Stimulated activated CD8-positive, alpha-beta memory T cell treated with anti-CD3 and anti-CD28 coated beads, Interleukin-12 subunit alpha, Interleukin-12 subunit beta, amount 100 ng/mL, for 1 hour (primary cell): ENCODE measurements at regions not wholly inside any gene's neighbourhood (a gene's known extent, or its start where the extent isn't known, plus 50 kb on each side); places are given as distances from the start of the nearest gene placed in this dataset.

ENCODE experiments used
- DNase-seq: peaks from one replicate; pipeline ENCODE4 v3.0.0-alpha.2; 2020; ENCODE audit warnings: low read depth

DNA sequence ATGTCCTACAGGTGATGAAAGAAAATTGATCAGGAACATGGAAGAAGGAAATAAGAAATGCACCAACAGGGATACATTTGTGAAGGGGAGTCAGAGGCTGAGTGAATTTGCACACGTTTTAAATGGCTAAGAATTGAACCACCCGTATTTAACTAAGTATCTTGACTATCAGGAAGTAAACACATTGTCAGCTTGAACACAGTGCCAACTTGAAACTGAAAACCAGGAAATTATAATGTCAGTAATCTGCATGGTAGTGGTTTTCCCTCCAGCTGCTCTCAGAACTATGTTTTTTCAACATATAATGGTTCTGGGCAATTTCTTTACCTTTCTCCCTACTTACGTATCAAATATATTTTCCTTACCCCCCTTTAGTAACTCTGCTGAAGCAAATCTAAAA, 366.5 kb upstream of the POU3F2 start:
- no peak for DNase-seq

DNA sequence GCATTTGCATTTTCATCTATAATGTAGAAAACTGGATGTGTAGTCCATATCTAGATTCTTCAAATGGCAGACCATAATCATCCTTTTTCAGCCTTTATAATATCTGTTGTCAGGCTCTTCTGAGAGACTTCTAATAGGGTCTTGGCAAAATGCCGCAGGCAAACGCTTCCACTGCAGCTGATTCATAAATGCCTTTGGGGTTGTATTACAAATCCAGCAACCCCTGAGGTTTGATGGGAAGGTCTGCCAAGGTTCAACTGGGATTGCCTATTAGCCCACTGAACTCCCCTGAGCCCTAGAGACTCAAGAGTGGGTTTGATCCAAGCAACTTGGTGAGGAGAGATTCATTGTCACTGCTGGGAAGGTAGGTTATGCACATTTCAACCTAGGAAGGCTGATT, 365.2 kb upstream of the POU3F2 start:
- no peak for DNase-seq

DNA sequence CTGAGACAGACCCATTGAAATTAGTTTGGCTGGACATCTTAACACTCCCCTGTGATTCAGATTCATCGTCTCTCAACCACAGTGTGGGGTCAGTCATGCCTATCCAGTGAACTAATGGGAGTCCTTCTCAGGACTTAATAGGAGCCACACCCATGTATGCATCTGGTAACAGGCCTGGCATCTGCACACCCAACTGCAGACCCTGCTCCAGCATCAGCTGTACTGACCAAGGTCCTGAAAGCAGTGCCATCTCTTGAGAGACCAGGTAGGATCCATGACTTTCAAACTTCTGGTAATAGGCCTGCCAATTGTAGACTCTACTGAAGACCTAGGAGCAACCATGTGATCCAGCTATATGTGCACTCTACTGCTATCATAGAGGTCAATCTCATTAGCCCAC, 363.6 kb upstream of the POU3F2 start:
- no peak for DNase-seq

DNA sequence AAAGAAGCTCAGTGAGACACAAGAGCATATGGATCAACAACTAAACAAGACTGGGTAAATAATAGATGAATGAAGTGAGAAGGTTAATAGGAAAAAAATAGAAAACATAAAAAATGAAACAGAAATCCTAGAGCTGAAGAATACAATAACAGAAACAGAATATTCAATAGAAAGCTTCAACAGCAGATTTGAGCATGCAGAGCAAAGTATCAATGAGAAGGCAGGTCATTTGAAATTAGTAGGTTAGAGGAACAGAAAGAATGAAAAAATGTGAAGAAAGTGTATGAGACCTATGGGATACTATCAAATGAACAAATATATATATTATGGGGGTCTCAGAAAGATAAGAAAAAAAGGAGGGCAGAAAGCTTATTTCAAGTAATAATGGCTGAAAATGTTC, 362.9 kb upstream of the POU3F2 start:
- DNase-seq = no peak

DNA sequence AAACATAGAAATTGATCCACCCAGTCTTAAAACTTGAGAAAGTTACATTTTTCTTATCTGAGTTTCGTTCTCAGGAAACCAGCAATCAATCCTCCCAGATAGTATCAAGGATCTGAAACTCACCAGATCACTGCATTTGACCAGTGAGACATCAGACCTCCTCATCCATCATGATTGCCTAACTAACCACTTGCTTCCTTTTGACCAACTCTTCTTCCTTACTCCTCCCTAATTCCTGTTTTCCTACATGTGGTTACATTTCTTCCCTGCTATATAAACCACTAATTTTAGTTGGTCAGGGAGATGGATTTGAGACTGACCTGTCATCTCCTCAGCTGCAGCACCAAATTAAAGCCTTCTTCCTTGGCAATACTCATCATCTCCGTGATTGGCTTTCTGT, 357.1 kb upstream of the POU3F2 start:
- DNase-seq = no peak

DNA sequence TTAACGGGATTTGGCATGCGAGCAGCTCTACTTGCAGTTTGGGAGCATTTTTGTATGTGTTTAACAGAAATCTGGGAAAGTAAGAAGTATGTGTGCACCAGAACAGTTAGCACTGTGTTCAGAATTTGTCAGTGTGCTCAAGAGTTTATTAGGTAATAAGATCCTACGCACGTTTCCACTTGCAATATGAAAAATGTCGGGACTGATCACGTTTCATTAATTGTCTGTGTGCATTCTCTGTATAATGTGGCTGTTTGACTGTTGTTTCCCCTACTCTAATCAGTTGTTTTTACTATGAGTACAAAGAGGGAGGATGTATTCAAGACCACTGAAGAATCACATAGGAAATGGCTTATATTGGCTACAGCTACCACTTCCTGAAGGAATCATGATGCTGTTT, 349.7 kb upstream of the POU3F2 start:
- no peak for DNase-seq

DNA sequence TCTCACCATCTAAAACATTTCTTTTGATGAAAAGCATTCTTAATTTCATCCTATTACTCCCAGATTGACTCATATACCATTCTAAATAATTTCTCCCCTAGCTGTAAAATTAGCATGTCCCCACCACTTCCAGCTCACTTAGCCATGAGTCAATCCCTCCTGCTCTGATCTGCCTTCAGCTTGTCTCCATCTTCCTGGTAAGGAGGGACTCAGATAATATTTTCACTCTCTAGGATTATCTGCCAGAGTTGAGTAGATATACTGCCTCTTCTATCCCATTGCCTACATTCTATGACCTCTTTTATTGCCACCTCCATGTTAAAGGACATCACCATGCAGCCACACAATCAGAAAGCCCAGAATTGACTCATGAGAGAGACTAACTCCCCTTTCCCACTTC, 348.8 kb upstream of the POU3F2 start:
- DNase-seq = no peak

DNA sequence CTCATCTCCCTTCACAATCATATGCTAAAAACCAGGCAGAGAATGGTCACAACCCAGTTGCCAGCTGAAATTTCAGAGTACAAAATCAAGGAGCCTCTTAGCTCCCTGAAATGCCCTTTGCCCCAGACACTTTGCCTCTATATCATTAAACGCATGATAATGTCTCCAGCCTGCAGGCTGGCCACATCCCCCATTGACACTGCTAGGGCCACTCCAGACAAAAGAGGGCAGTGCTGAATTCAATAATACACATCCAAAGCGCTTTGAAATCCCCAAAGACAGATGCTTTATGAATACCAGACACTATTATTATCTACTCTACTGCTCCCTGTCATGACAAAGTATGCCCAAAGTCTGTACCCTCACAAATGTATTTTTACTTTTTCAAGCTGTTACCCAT, 348.3 kb upstream of the POU3F2 start:
- no peak for DNase-seq

DNA sequence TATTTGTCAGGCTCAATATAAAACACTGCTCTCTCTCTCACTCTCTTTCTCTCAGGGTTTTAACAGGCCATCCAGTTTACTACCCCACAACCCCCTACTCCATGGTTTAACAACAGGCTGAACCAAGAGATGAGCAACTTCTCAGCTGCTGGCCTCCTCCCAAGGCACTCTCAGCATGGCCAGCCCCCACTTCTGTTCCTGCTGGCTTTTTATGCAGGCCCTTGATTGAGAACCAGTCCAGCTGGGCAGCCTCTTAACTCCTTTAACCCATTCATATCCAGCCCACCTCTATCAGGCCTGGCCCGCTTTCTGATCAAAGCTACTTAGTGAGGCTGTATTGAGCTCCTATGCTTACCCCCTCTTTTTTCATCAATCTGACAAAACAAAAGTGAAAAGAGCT, 346.8 kb upstream of the POU3F2 start:
- no peak for DNase-seq

DNA sequence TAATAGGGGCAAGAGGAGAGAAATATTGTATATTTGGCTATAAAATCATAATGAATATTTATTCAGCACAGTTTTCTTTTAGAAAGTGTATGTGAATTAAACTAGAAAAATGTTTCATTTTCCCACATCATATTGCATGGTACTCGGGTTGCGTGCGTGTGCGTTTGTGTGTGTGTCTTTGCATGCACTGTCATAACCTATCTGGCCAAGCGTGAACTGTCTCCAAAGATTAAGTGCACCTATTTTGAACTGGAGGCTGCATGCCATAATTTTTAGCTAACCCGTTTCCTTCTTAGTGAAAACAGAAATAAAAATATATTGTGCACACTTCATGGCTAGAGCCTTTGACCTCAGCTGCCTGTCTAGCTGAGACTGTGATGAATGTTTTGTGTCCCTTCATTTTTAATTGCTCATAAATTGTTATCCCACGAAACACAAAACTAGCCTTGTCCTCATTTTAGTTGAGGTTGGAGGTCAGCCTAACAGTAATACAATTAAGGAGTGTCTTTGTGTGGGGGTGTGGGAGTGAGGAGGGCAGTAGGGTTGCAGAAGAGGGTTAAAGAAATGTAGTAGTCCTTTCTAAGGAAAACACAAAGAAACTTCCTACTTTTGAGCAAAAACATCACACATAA, 336.1 kb upstream of the POU3F2 start:
- no peak for DNase-seq

DNA sequence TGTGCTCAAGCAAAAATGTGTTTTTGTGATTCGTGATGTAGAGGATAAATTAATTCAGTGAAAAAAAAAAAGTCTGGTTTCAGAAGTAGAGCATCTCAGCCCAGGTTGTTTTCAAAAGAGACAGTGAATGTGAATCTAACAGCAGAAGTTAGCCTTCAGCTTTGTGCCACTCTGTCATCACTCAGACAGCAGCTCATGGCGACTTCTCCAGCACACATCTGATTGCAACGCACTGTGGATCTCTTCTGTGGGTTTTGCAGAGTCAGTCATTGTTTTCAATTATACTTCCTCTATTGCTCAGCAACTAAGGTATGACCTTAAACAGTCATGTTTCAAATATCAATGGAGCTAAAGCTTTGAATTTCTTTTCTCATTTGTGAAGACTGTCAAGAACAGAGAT, 335.5 kb upstream of the POU3F2 start:
- DNase-seq = no peak

DNA sequence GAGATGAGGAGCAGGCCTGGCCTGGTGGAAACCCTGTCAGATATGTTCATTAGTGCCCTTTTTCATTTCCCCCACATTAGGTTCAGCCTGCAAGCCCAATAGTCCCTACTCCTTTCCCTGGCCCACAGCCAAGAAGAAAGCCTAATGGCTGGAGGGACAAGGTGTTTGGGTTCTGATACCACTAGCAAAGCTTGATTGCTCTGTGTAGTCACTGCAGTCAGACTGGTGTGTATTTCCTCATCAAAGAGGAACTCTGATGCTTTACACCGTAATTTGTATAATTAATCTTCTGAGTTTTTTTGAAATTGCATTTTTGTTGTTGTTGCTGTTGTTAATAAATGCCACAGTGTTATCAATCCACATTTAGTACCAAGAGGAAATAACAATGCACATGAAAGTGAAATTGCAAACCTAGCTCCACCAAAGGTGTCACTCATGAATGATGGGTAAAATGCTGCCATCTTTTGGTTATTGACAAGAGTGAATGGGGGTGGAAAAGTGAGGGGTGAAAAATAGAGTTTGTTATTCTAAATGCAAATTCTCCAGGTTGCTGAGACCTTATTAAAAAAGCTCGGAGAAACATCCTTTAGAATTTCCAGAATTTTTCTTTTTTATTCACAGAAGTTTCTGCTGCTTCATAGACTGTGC, 320.2 kb upstream of the POU3F2 start:
- DNase-seq = no peak

DNA sequence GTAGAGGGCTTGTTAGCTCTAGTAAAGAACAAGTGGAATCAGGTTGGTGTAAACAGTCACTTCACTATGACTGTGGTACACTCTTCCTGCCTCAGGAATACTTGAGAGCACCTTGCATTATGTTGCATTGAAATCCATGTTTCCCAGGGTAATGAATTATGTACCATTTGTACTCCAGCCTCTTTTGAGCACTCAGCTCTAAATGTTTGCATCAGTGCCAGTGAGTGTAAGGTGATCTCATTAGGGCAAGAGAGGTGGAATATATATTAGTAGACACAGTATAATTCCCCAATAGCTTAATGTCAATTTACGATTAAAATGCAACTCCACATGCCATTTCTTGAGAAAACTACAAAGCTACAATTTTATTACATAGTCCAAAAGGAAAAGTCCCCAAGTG, 319.6 kb upstream of the POU3F2 start:
- DNase-seq = no peak

DNA sequence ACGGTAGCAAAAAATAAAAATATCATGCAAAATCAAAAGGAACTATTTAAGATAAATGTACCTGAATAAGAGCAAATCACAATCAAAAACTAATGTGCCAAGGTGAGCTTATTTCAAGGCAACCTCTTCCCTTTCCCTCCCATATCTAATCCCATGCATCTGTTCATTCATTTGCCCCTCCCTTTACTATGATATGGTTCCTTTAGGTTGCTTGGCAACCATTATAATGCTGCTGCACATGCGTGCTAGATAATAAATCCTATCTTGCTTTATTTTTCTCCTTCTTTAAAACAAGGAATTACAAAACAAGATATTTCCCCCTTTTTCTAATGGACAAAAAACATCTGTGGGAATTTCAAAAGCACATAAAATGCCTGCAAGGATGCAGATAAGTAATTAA, 318.2 kb upstream of the POU3F2 start:
- no peak for DNase-seq

DNA sequence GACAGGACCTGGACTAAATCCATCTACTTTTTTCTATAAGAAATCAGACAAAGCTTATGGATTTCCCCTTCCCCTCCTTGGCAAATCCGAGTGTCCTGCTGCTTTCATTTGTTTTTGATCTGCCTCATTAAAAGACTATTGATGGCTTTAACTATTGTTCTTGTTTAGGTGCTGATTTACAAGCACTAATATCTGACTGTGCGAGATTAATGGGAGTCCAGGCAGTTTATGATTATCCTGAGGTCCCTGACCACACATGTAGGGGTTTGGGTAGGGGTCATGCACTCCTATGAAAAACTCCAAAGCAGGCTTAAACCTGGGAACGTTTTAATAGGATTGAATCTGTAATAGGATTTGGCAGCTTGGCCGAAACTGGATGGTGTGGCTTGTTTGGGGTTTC, 317.5 kb upstream of the POU3F2 start:
- no peak for DNase-seq

DNA sequence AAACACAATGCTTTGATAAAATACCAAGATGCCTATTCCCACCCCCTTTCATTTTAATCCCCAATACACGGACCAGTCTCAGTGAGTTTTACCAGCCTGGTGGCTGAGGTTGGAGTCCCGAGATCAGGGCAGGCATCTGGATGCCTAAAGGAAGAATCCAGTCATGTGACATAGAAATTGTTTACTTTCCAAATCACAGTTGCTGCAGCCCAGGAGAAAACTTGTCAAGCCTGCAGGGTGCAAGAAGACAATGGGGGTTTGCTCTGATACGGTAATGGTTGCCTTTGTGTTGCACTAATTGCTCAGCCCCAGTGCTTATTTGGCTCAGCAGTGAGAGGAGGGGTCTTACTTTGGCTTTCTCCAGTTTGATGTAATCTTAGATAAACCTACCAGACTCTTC, 308.5 kb upstream of the POU3F2 start:
- no peak for DNase-seq

DNA sequence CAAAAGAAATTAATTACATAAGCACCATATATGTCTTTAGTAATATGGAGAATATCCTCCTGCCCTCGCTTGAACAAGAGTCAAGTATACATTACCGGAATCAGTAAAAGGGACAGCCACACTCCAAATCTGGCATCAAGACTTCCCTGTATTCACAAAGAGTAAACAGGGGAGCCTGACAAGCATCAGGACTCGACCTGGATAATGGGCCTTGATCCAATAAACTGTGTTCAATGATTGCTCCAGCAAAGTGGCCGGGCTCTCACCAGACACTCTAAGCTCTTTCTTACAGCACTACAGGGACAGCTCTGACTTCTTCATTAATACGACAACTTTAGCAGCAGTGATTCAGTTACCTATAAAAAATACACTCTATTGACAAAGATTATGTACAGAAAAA, 307.9 kb upstream of the POU3F2 start:
- DNase-seq = no peak

DNA sequence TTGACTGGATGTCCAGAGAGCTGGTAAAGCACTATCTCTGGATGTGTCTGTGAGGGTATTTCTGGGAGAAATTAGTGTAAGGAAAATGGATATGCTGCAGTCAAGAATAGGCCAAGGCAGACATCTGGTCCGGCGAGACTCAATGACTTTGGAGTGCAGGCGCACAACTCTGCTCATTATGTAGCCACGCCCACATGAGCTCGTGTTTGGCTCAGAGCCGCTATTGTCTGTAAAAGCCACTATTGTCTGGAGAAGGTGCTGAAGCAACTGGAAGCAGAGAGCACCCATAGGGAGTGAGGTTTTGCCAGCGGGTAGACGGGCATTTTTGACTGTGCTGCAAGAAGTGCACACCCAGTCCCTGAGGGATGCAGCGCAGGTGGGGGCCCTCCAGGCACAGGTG, 305.0 kb upstream of the POU3F2 start:
- no peak for DNase-seq

DNA sequence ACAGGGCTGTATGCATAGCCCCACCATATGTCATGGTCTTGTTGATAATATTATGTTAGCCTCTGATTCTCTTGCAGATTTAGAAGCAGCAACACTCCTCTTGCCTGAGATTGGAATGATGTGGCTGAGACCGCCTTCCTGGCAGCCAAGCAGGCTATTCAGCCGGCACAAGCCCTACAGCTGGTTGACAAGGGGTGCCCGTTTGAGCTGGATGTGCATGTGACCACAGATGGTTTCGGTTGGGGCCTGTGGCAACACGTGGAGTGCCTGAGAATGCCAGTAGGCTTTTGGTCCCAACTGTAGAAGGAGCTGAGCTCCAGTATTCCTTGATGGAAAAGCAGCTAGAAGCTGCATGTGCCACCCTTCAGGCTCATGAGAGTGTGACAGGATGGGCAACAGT, 303.6 kb upstream of the POU3F2 start:
- no peak for DNase-seq

DNA sequence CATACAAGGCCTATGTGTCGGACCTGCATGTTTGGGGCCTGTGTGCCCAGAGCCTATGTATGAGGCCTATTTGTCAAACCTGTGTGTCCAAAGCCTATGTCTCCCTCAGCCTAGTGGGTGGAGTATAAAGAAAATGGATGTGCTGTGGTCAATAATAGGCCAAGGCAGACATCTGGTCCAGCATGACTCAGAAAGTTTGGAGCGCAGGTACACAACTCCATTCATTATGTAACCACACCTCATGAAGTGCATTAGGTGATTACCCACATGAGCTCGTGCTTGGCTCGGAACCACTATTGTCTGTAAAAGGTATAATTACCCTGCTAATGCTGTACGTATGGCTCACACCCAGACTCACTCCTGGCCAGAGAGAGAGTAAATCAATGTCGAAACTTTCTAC, 302.4 kb upstream of the POU3F2 start:
- DNase-seq = no peak

DNA sequence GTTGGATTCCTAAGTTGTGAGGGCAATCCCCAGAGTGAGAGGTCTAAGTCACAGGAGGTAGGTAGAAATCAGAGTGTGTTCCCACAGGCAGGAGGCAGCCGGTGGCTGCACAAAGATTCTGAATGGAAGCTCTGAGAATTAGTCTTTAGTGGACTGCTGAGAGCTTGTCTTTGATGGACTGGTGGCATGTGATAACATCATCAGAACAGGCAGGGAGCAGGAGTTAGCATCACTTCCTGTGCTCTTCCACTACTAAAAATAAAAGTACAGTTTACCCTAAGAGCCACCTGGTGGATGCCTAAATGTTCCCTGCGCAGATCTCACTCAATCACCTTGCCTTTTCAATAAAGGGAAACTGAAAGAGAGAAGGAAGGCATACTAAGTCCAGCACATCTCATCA, 294.6 kb upstream of the POU3F2 start:
- no peak for DNase-seq

DNA sequence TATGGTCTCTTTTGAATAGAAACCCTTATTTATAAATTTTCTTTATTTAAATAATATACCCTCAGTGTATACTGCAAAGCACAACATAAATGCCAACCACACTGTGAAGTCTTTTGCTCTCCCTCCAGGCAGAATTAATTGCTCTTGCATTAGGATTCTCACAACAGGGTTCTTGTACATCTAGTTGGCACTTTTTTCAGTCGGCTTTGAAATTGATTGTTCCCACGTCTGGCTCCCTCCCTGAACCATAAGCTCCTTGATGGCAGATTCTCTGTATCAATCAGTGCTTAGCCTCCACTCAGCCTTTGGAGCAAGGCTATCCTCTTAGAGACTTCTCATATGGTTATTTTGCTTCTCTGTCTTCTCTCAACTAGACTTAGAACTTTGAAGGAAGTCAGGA, 288.0 kb upstream of the POU3F2 start:
- no peak for DNase-seq

DNA sequence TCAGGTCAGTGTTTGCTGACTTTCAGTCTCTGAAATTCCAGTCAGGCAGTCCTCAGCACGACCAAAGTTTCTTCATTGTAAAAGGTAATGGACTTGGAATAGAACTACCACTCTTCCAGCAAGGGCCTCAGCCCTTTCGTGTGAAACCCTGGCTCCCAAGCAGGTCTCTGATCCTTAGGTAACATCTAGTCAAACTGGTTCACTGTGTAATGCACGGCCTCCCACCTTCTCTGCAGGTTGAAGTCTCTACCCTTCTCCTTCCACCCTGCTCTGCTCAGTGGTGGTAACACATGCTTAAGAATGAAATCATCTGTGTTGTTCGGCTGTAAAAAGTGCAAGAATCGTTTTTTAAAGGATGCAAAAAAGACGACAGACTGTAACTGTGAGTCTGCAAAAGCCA, 287.2 kb upstream of the POU3F2 start:
- DNase-seq = no peak

DNA sequence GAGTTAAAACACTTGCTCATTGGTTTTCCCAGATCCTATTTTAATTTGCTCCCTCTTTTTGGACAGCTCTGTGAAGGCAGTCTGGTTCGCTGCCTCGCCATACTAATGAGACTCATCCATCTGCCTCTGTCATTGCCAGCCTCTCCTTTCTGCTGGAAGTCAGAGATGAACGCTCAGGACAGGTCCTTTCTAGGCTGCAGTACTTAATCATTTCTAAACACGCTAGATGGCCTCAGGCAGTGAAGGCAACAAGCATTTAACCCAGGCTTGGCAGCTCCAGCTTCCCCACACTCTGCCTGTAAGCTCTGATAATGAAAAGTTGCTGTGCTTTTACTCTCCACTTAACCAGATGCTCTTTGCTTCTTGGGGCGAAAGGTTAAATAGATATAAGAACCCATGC, 286.7 kb upstream of the POU3F2 start:
- no peak for DNase-seq

DNA sequence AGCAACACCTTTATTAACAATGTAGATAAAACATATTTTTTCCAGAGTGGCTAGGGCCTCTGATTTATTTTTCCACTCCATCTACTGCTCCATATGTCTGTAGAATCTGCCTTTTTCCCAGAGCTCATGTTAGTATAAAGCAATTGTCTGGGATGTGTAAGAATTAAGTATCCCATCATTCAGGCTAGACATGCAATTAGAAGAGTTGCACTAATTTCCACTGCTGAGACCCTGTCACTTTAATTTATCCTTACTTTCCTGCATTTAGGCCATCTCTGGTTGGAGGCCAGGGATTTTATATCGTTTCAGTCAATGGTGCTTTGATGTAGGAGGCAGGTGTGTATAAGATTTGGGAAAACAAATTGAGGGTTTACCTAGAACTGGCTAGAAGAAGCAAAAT, 286.1 kb upstream of the POU3F2 start:
- DNase-seq = no peak
